Vagina (tissue), 2 donors: ENCODE measurements at regions not wholly inside any gene's neighbourhood (a gene's known extent, or its start where the extent isn't known, plus 50 kb on each side); places are given as distances from the start of the nearest gene placed in this dataset.
A peak's percentile ranks its signal among the peaks of the same experiment; 100 is the strongest.

Experiments
- DNase-seq, 2 donors: peaks; one replicate each; pipeline ENCODE4 v3.0.0-alpha.2; 2017; ENCODE audit errors: extremely low spot score in 2 of 2
- H3K27ac ChIP-seq: fragments of 200-600 bp; sonication (generic); one replicate; pipeline ENCODE4 v1.5.1; 2019
- H3K27me3 ChIP-seq: fragments of 200-600 bp; sonication (generic); one replicate; pipeline ENCODE4 v1.5.1; 2019
- H3K36me3 ChIP-seq, 2 donors: fragments of 200-600 bp; sonication (generic); one replicate each; pipeline ENCODE4 v1.5.1; 2017 to 2019
- H3K4me1 ChIP-seq: fragments of 200-600 bp; sonication (generic); one replicate; pipeline ENCODE4 v1.5.1; 2019
- H3K4me3 ChIP-seq, 2 donors: fragments of 200-600 bp; sonication (generic); 1 replicate in 1 of 2; 2 replicates in 1 of 2; pipeline ENCODE4 v1.5.1; 2016 to 2019
- H3K9me3 ChIP-seq: fragments of 200-600 bp; sonication (generic); one replicate; pipeline ENCODE4 v1.5.1; 2019
- CTCF ChIP-seq, 3 experiments: fragments of 450-650 bp in 2 of 3; fragments of 200-600 bp in 1 of 3; sonication (generic) in 1 of 3; IDR thresholded peaks; one replicate each; pipeline ENCODE4 v1.5.1; 2017 to 2019; ENCODE audit warnings: antibody characterized with exemption in 3 of 3, mild to moderate bottlenecking in 2 of 3, moderate library complexity in 2 of 3
- POLR2A ChIP-seq, 2 donors: fragments of 450-650 bp; IDR thresholded peaks; one replicate each; pipeline ENCODE4 v1.6.1; 2017; ENCODE audit warnings: antibody characterized with exemption in 2 of 2, mild to moderate bottlenecking in 2 of 2, moderate library complexity in 2 of 2
- POLR2AphosphoS5 ChIP-seq, 2 donors: sonication (generic); formaldehyde crosslinking; IDR thresholded peaks; one replicate each; pipeline ENCODE4 v1.9.0; 2017; ENCODE audit warnings: antibody characterized with exemption in 2 of 2, mild to moderate bottlenecking in 2 of 2, low read depth in 1 of 2; ENCODE audit not compliant: insufficient read depth in 1 of 2
- intact Hi-C: fragments of 100-400 bp; cut with DNase I; formaldehyde crosslinking; loops from one replicate; pipeline ENCODE4 v1.15.1; 2023

DNA sequence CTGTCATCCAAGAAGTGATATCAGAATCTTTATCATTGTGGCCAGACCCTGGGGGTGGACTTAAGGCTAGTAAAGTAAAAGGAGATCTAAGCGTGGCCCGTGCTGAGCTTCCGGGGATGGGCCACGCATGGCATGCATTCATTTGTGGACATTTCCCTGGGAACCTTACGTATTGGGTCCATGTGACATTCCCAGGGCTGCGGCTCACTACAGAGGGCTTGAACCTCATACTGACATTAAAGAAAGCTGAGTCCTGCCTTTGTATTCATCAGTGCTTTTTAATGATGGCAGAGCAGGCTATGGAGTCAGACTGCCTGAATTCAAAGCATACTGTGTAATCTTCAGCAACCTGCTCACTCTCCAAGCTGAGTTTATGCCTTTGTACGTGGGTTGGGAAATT is 152.2 kb upstream of the AFDN start:
- intact Hi-C loops = no loop called here
- no peaks in the 10 kb centered on the region for H3K27me3 ChIP-seq

GRCh38 chr6:167676000-167676665 is 150.6 kb upstream of the AFDN start:
- DNase-seq = no peak
- Histone ChIP-seq H3K9me3 (no peaks in the 10 kb centered on the region), H3K4me3 (no peak overlapping the region), H3K4me1 (peaks cover 12% of the 10 kb centered on the region), H3K27me3 (no peaks in the 10 kb centered on the region), H3K27ac (no peak overlapping the region), H3K36me3 (no peaks in the 10 kb centered on the region)
- TF ChIP-seq POLR2AphosphoS5 (IDR thresholded peaks at IDR 0.05; ENCODE audit: insufficient read depth in 1 of 2, low read depth in 1 of 2) = no peak
- intact Hi-C loops = no loop called here

More for the DNA sequence above, 152.2 kb upstream of the AFDN start:
- TF ChIP-seq POLR2AphosphoS5 (IDR thresholded peaks at IDR 0.05; ENCODE audit: insufficient read depth in 1 of 2, low read depth in 1 of 2) = no peak
- TF ChIP-seq CTCF (IDR thresholded peaks at IDR 0.05) = no peak
- TF ChIP-seq POLR2A (IDR thresholded peaks at IDR 0.05) = no peak
- H3K9me3 ChIP-seq = no peaks in the 10 kb centered on the region
- H3K4me3 ChIP-seq = no peak overlapping the region
- H3K27ac ChIP-seq = no peak overlapping the region
- DNase-seq = no peak
- peaks cover 12% of the 10 kb centered on the region for H3K4me1 ChIP-seq
- no peaks in the 10 kb centered on the region for H3K36me3 ChIP-seq

DNA sequence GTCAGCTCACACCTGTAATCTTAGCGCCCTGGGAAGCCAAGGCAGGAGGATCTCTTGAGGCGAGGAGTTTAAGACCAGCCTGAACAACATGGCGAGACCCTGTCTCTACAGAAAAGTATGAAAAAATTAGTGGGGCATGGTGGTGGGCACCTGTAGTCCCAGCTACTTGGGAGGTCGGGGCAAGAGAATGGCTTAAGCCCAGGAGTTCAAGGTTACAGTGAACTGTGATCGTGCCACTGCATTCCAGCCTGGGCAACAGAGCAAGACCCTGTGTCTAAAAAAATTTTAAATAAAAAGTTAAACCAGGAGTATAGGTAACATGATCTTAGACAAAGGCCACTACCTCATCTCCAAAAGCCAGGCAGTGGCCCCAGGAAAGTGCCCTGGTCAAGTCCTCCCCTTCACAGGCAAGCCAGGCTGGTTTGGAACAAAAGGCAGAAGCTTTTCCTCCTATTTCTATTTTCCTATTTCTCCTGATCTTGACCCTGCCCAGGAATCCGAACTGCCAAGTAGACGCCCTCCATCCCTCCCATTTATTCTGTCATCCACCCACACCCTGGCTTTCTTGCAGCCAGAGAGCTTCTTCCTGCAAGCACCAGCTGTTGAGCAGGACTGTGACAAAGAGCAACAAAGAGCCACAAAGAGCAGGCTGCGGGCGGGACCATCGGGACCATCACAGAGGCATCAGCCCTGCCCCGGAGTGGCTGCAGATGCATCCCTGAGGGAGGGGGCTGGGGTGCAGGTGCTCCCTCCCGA is 149.9 kb upstream of the AFDN start:
- H3K36me3 ChIP-seq = no peaks in the 10 kb centered on the region
- TF ChIP-seq POLR2AphosphoS5 (IDR thresholded peaks at IDR 0.05; ENCODE audit: insufficient read depth in 1 of 2, low read depth in 1 of 2) = no peak
- no peak for TF ChIP-seq CTCF (IDR thresholded peaks at IDR 0.05)
- TF ChIP-seq POLR2A (IDR thresholded peaks at IDR 0.05) = no peak
- peaks cover 12% of the 10 kb centered on the region for H3K4me1 ChIP-seq
- no peaks in the 10 kb centered on the region for H3K9me3 ChIP-seq
- DNase-seq = no peak
- no peak overlapping the region for H3K4me3 ChIP-seq
- H3K27me3 ChIP-seq = no peaks in the 10 kb centered on the region
- intact Hi-C loops = no loop called here
- peak overlapping the region; percentile 28 for H3K27ac ChIP-seq

GRCh38 chr6:167677422-167677789 is 149.3 kb upstream of the AFDN start:
- H3K27ac ChIP-seq = no peak overlapping the region
- no peak for TF ChIP-seq CTCF (IDR thresholded peaks at IDR 0.05)
- TF ChIP-seq POLR2AphosphoS5 (IDR thresholded peaks at IDR 0.05; ENCODE audit: insufficient read depth in 1 of 2, low read depth in 1 of 2) = no peak
- no peak for TF ChIP-seq POLR2A (IDR thresholded peaks at IDR 0.05)
- peaks cover 12% of the 10 kb centered on the region for H3K4me1 ChIP-seq
- no peak for DNase-seq
- intact Hi-C loops = no loop called here
- H3K36me3 ChIP-seq = no peaks in the 10 kb centered on the region
- no peaks in the 10 kb centered on the region for H3K9me3 ChIP-seq
- no peak overlapping the region for H3K4me3 ChIP-seq
- H3K27me3 ChIP-seq = no peaks in the 10 kb centered on the region

- Histone ChIP-seq H3K4me3 (peak overlapping the region; percentile 22 to 45), H3K36me3 (no peaks in the 10 kb centered on the region), H3K4me1 (peaks cover 12% of the 10 kb centered on the region), H3K9me3 (no peaks in the 10 kb centered on the region), H3K27me3 (no peaks in the 10 kb centered on the region), H3K27ac (no peak overlapping the region)
- TF ChIP-seq POLR2AphosphoS5 (IDR thresholded peaks at IDR 0.05; ENCODE audit: insufficient read depth in 1 of 2, low read depth in 1 of 2) = peak in 1 of 2 donors; percentile 11
- no peak for TF ChIP-seq CTCF (IDR thresholded peaks at IDR 0.05)
- intact Hi-C loops = no loop called here
- DNase-seq = no peak
These were observed 148.3 kb upstream of the AFDN start for GRCh38 chr6:167678102-167679101.
